Mucosa of rectum (tissue), 2 donors: ENCODE measurements at regions not wholly inside any gene's neighbourhood (a gene's known extent, or its start where the extent isn't known, plus 50 kb on each side); places are given as distances from the start of the nearest gene placed in this dataset.

Experiments
- H3K27ac ChIP-seq, 2 donors: one replicate each; pipeline ENCODE4 v1.7.0; 2013; ENCODE audit warnings: inconsistent platforms in 2 of 2, low read depth in 2 of 2, low read length in 2 of 2
- H3K27me3 ChIP-seq, 2 donors: one replicate each; pipeline ENCODE4 v1.7.0; 2013; ENCODE audit warnings: low read length in 2 of 2; ENCODE audit not compliant: control insufficient read depth in 2 of 2, insufficient read depth in 2 of 2
- H3K36me3 ChIP-seq, 2 donors: one replicate each; pipeline ENCODE4 v1.7.0; 2013; ENCODE audit warnings: low read length in 2 of 2; ENCODE audit not compliant: control insufficient read depth in 2 of 2, insufficient read depth in 2 of 2
- H3K4me1 ChIP-seq, 2 donors: one replicate each; pipeline ENCODE4 v1.7.0; 2013; ENCODE audit warnings: low read length in 2 of 2, mild to moderate bottlenecking in 1 of 2; ENCODE audit not compliant: control insufficient read depth in 2 of 2, insufficient read depth in 2 of 2
- H3K4me3 ChIP-seq, 2 donors: one replicate each; pipeline ENCODE4 v1.7.0; 2013; ENCODE audit warnings: low read length in 2 of 2
- H3K9ac ChIP-seq, 2 donors: one replicate each; pipeline ENCODE4 v1.7.0; 2013; ENCODE audit warnings: low read length in 2 of 2, low read depth in 1 of 2, mild to moderate bottlenecking in 1 of 2
- H3K9me3 ChIP-seq, 2 donors: one replicate each; pipeline ENCODE4 v1.7.0; 2013; ENCODE audit warnings: low read length in 2 of 2; ENCODE audit not compliant: control insufficient read depth in 2 of 2
- donor health status: healthy.
- donor health status: Normal muscosa, but diverticular disease.

- no peak overlapping the region for H3K27ac ChIP-seq
- no peak overlapping the region for H3K4me3 ChIP-seq
Observed at GRCh38 chr10:4054656-4055435, 269.8 kb upstream of the KLF6 start.

DNA sequence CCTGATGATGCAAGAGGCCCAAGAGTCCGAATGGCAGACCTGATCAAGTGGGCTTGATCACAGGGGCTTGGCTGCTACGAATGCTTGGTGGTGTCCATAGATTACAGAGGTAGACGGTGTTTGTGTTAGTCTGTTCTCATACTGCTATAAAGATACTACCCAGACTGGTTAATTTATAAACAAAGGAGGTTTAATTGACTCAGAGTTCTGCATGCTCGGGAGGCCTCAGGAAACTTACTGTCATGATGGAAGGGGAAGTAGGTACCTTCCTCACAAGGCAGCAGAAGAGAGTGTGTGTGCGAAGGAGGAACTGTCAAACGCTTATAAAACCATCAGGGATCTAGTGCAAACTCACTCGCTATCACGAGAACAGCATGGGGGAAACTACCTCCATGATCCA lies 268.9 kb upstream of the KLF6 start:
- peaks cover 6 to 21% of the 10 kb centered on the region in 2 donors for H3K4me1 ChIP-seq
- H3K9me3 ChIP-seq, result no peaks in the 10 kb centered on the region
- H3K27me3 ChIP-seq, result no peaks in the 10 kb centered on the region

More at GRCh38 chr10:4054656-4055435, 269.8 kb upstream of the KLF6 start:
- no peaks in the 10 kb centered on the region for H3K27me3 ChIP-seq
- H3K4me1 ChIP-seq, result peaks cover 9 to 26% of the 10 kb centered on the region in 2 donors
- H3K36me3 ChIP-seq, result no peaks in the 10 kb centered on the region
- H3K9ac ChIP-seq, result no peak overlapping the region
- H3K9me3 ChIP-seq, result no peaks in the 10 kb centered on the region

GRCh38 chr10:4051641-4052151 lies 266.7 kb upstream of the KLF6 start:
- Histone ChIP-seq H3K27ac (peak overlapping the region; percentile 60 to 73), H3K4me1 (peaks cover 0 to 8% of the 10 kb centered on the region in 2 donors), H3K36me3 (no peaks in the 10 kb centered on the region), H3K27me3 (no peaks in the 10 kb centered on the region), H3K9ac (no peak overlapping the region), H3K4me3 (peak overlapping the region; percentile 51 to 56), H3K9me3 (no peaks in the 10 kb centered on the region)

More for the DNA sequence above, 268.9 kb upstream of the KLF6 start:
- no peak overlapping the region for H3K9ac ChIP-seq
- H3K36me3 ChIP-seq, result no peaks in the 10 kb centered on the region
- H3K4me3 ChIP-seq, result no peak overlapping the region
- no peak overlapping the region for H3K27ac ChIP-seq

- H3K36me3 ChIP-seq, result no peaks in the 10 kb centered on the region
- H3K9ac ChIP-seq, result peak overlapping the region in 1 of 2 donors; percentile 39
- peaks cover 0 to 8% of the 10 kb centered on the region in 2 donors for H3K4me1 ChIP-seq
- H3K4me3 ChIP-seq, result peak overlapping the region; percentile 51 to 56
- no peaks in the 10 kb centered on the region for H3K27me3 ChIP-seq
- peak overlapping the region; percentile 60 to 73 for H3K27ac ChIP-seq
- no peaks in the 10 kb centered on the region for H3K9me3 ChIP-seq
Observed at GRCh38 chr10:4051011-4051640, 266.1 kb upstream of the KLF6 start.

GRCh38 chr10:4050061-4050460 lies 265.1 kb upstream of the KLF6 start:
- no peak overlapping the region for H3K4me3 ChIP-seq
- no peaks in the 10 kb centered on the region for H3K36me3 ChIP-seq
- H3K4me1 ChIP-seq, result peaks cover 0 to 8% of the 10 kb centered on the region in 2 donors
- H3K9ac ChIP-seq, result no peak overlapping the region
- H3K9me3 ChIP-seq, result no peaks in the 10 kb centered on the region
- no peaks in the 10 kb centered on the region for H3K27me3 ChIP-seq
- no peak overlapping the region for H3K27ac ChIP-seq

DNA sequence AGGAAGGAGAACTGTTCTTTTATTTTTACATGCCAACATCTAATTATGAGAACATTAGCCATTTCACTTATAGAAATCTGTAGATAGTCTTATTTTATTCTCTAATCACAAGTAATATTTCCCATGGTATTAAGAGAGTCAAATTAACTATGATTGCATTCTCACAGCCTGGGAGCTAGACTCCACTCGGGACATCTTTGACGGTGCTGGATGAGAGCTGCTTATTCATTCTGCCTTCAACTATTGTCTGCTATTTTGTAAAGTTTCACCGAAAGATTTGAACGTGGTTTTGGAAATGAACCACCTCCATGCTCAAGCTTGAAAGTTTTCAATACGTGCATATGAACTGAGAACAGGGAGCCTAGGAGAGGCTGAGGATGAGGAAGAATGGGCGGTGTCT lies 264.3 kb upstream of the KLF6 start:
- no peaks in the 10 kb centered on the region for H3K27me3 ChIP-seq
- no peaks in the 10 kb centered on the region for H3K36me3 ChIP-seq
- no peaks in the 10 kb centered on the region for H3K9me3 ChIP-seq
- peaks cover 0 to 8% of the 10 kb centered on the region in 2 donors for H3K4me1 ChIP-seq
- H3K4me3 ChIP-seq, result no peak overlapping the region
- no peak overlapping the region for H3K9ac ChIP-seq
- no peak overlapping the region for H3K27ac ChIP-seq

DNA sequence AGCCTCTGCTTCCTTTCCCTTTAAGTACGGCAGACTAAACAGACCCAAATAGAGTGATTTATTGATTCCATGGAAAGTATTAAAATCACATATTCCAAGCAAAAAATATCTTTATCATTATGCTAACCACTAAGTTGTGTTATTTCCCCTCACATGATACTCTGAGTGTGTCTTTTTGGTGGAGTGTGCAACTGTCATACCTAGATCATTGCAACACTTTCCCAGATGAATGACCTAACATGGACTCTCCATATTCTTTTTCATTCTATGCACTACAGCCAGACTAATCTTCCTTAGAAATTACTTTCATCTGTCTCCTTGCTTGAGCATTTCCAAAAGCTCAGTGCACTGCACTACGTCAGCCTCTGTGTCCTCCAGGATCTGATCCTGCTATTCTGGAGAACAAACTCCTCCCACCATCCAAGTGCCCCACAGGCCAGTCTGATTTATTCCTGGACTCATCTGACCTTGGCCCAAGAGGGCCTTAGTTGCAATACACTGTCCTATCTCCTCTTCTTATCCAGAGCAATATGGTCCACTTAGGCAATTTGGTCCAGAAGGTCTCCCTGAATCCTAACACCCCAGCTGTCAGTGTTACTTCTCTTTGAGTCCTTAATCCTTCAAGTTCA lies 263.3 kb upstream of the KLF6 start:
- no peaks in the 10 kb centered on the region for H3K27me3 ChIP-seq
- no peaks in the 10 kb centered on the region for H3K36me3 ChIP-seq
- no peak overlapping the region for H3K27ac ChIP-seq
- no peak overlapping the region for H3K4me3 ChIP-seq
- H3K4me1 ChIP-seq, result peaks cover 0 to 8% of the 10 kb centered on the region in 2 donors
- H3K9ac ChIP-seq, result no peak overlapping the region
- H3K9me3 ChIP-seq, result no peaks in the 10 kb centered on the region

- Histone ChIP-seq H3K27ac (no peak overlapping the region), H3K9me3 (peaks cover 0 to 3% of the 10 kb centered on the region in 2 donors), H3K9ac (no peak overlapping the region), H3K27me3 (no peaks in the 10 kb centered on the region), H3K4me3 (no peak overlapping the region), H3K4me1 (peaks cover 0 to 8% of the 10 kb centered on the region in 2 donors), H3K36me3 (no peaks in the 10 kb centered on the region)
Observed at GRCh38 chr10:4046712-4047354, 261.8 kb upstream of the KLF6 start.

DNA sequence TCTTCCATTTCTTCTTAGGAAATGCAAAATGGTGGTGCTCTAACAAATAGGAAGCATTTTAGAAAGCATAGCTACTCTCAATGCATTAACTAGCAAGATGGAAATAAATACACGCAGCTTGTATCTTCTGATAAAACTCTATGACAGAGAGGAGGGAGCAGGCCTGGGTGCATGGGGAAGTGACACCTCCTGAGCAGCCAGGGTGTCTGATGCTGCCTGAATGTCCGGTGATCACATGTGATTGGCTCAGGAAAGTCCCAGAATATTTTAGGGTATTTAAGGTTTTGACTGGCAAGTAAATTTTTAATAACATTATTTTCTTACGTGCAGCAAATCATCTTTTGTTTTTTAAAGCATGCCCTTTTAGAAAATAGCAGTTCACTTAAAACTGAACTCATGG lies 261.0 kb upstream of the KLF6 start:
- Histone ChIP-seq H3K36me3 (no peaks in the 10 kb centered on the region), H3K9me3 (peaks cover 0 to 10% of the 10 kb centered on the region in 2 donors), H3K4me3 (no peak overlapping the region), H3K4me1 (peaks cover 0 to 6% of the 10 kb centered on the region in 2 donors), H3K9ac (no peak overlapping the region), H3K27me3 (no peaks in the 10 kb centered on the region), H3K27ac (no peak overlapping the region)
